CD4-positive, alpha-beta T cell treated with Interleukin-17A for 1 hour (primary cell): ENCODE measurements at regions not wholly inside any gene's neighbourhood (a gene's known extent, or its start where the extent isn't known, plus 50 kb on each side); places are given as distances from the start of the nearest gene placed in this dataset.
"Not testable (repeated sequence)": the region's sequence is repeated elsewhere in the genome, so short reads cannot be mapped to it uniquely, and the experiment has no call there.

Experiments
- DNase-seq: peaks from one replicate; pipeline ENCODE4 v3.0.0-alpha.2; 2020

DNA sequence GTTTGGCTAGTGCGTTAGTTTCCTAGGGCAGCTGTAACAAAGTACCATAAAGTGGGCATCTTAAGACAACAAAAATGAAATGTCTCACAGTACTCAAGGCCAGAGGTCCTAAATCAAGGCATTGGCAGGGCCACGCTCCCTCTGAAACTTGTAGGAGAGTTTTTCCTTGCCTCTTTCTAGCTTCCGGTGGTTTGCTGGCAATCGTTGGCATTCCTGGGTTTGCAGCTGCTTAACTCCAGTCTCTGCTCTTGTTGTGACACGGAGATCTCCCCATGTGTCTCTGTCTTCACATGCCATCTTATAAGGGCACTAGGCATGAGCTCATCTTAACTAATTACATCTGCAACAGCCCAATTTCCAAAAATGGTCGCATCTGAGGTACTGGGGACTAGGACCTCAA, 362.0 kb upstream of the BOD1L1 start:
- no peak for DNase-seq

- no peak for DNase-seq
Observed at GRCh38 chr4:13990596-13991589, 363.4 kb upstream of the BOD1L1 start.

- DNase-seq = no peak
Observed at GRCh38 chr4:13992041-13992440, 364.5 kb upstream of the BOD1L1 start.

GRCh38 chr4:13992975-13993520, 365.5 kb upstream of the BOD1L1 start:
- no peak for DNase-seq

GRCh38 chr4:13994016-13994415, 366.5 kb upstream of the BOD1L1 start:
- DNase-seq = no peak

GRCh38 chr4:13998850-13999445, 371.4 kb upstream of the BOD1L1 start:
- DNase-seq = no peak

DNA sequence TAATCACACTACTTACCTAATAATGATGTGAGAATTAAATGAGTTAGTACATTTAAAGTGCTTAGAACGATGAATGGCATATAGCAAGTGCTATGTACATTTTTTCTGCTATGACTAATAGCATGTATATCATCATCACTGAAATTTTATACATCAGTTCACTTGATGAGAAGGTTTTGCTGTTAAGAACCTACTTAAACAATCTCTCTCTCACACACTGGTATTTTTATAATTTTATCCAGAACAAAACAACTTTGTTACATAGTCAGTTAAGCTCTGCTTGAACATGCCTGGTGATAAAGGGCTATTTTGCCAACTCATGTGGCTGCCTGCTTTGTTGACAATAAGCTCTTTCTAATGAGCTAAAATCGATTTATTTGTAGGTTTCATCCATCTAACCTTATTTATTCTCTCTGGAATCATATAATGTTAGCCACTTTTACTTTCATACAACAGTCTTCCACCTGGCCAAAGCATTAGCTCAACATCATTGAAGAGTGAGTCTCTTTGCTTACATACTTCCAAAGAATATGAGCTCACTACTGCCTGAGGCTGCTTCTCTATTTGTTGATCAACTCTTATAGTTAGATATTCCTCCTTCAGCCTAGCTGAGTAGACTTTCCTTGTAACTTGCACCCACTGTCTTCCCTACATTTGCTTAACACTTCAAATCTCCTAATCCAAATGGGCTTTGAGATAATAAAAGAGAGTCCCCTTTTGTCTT, 372.7 kb upstream of the BOD1L1 start:
- DNase-seq = no peak

GRCh38 chr4:14002331-14002730, 374.8 kb upstream of the BOD1L1 start:
- DNase-seq = not testable (repeated sequence)

- no peak for DNase-seq
Observed at GRCh38 chr4:14008494-14008893, 381.0 kb upstream of the BOD1L1 start.

DNA sequence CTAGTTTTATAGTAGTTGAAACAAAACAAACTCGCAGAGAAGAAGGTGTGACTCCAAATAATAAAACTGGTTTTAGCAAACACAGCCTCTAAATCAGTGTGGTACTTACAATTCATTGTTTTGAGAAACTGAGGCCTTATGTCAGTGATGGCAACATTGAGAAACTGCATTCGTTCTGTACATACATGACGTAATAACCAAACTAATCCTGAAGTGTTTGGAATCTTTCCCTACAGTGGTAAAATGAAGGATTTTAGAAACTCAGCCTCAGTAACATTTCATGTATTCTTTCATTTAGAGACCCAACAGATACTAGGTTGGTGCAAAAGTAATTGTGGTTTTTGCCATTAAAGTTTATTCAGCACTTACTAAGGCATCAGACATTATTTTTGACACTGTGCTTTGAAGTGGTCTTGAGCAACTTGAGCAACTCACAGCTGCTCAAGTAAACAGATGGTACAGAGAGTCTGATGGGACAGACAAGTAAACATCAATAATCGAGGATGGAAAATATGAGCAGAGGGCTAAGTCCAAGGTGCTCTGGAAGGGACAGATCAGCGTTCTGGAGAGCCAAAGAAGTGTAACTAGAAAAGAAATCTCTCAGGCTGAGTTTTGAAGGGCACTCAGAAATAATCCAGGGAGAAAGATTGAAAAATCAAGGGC, 390.8 kb upstream of the BOD1L1 start:
- no peak for DNase-seq

DNA sequence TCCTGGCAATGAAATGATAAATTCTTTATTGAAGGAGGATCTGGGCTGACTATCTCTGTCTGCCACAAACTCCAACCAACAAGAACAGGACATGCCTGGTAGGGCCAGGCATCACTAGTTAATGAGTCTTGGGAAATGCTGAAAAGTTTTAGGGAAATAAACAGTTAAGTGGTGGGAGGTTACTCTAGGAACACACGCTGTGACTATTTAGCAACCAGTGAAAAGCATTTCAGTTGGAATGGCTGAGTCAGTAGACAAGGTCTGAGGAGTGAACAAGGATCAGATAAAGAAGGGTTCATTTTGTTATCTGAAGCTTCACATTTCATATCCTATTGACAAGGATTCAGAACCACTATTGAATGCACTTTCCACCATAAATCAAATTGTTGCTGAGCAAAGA, 394.9 kb upstream of the BOD1L1 start:
- DNase-seq = no peak

- no peak for DNase-seq
Observed at GRCh38 chr4:14023036-14023435, 395.5 kb upstream of the BOD1L1 start.

- no peak for DNase-seq
Observed at GRCh38 chr4:14023896-14024295, 396.4 kb upstream of the BOD1L1 start.

DNA sequence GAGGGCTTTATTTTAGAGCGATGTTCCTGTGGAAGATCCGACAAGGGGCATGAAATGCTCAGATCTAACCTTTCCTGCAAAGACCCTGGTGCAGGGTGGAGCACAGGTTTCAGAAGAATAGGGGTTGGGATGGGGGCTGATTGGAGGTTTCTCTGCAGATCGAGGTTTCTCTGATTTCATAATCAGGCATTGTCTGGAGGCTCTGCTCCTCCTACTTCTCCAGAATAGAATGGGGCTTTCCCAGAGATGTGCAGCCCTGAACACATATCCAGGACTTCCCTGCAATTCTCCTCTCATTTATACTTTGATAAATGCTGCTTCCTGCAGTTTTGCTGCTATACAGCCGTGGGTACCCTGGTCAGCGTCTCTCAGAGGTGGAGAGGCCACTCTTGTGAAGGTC, 397.6 kb upstream of the BOD1L1 start:
- no peak for DNase-seq

DNA sequence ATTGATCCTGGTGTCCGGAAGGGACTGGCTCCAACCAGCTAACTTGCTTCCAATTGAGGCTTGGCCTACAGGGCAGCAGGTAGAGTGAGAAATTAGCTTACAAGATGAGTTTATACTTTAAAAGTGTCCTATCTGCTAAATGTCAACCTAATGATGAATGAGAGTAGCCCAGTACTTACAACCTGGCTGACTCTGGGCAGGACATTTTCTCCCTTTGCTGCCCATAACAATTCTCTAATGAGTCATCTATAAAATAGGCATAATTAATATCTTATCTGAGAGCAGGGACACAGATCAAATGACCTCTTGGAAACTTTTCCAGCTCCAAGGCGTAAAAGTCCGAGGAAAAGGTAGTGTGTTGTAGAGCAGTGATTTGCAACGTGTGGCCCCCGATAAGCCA, 398.4 kb upstream of the BOD1L1 start:
- DNase-seq = no peak

GRCh38 chr4:14028862-14029261, 401.3 kb upstream of the BOD1L1 start:
- DNase-seq = no peak

GRCh38 chr4:14035076-14035475, 407.6 kb upstream of the BOD1L1 start:
- no peak for DNase-seq

- no peak for DNase-seq
Observed at GRCh38 chr4:14043203-14043602, 415.7 kb upstream of the BOD1L1 start.

DNA sequence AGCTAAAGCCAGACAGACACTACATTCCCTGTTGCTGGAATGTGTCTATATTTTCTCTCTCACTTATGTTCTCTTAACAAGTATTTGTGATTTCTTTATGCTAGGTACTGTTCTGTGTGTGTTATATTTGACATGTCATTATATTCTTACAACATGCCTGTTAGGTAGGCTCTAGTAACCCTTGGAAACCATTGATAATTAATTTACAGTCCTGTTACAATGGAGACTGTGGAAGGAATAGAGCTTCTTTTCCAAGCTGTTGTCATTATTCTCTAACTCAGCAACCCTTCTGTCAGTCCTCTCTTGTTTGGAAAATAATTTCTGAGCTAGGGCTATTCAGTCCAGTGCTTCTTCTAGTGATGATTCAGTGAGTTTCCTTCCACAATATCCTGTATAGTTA, 419.1 kb upstream of the BOD1L1 start:
- DNase-seq = no peak

DNA sequence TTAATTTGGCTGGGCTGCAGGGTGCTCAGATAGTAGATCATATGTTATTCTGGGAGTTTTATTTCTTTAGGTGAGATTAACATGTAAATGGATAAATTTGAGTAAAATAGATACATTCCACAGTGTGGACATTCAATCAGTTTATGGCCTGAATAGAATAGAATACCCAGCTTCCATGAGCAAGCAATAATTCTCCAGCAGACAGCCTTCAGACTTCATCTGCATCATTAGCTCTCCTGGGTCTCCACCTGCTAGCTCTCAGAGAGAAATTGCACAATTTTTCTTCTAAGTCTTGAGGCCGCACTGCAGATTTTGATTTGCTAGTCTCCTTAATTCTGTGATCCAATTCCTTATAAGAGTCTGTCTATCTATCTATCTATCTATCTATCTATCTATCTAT, 420.3 kb upstream of the BOD1L1 start:
- DNase-seq = no peak

- no peak for DNase-seq
Observed at GRCh38 chr4:14049946-14050345, 422.4 kb upstream of the BOD1L1 start.

DNA sequence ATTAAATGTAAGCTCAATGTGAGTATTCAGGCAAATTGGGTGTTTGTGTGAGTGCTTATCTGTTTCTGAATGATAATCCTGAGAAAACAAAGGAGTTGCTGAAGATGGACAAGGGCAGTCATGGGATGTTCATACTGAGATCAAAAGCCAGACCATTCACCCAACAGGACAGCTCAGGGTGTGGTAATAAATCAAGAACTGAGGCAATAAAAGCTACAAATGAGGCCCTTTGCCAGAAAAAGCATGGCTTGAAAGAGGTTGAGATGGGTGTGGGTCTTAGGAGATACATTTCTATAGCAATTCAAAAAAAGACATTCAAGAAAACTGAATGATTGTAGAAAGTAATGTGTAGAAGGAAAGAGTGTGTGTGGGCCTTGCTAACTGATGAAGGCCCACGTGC, 425.8 kb upstream of the BOD1L1 start:
- DNase-seq = no peak

- DNase-seq = no peak
Observed at GRCh38 chr4:14054391-14054790, 426.9 kb upstream of the BOD1L1 start.
